SK-N-SH treated with all-trans-retinoic acid at 6 μM for 48 hours (cell line): ENCODE measurements at regions not wholly inside any gene's neighbourhood (a gene's known extent, or its start where the extent isn't known, plus 50 kb on each side); places are given as distances from the start of the nearest gene placed in this dataset.

Experiments used
- ARNTL ChIP-seq: fragments of 450-650 bp; formaldehyde crosslinking; IDR thresholded peaks from 2 replicates; pipeline ENCODE4 v1.5.0; 2020; ENCODE audit warnings: low read depth, mild to moderate bottlenecking, moderate library complexity, borderline replicate concordance
- BACH2 ChIP-seq: fragments of 250-450 bp; sonication (Bioruptor Pico); IDR thresholded peaks from 2 replicates; pipeline ENCODE4 v1.9.0; 2021; ENCODE audit warnings: mild to moderate bottlenecking, borderline replicate concordance
- CREB5 ChIP-seq: fragments of 250-450 bp; sonication (Bioruptor Pico); IDR thresholded peaks from 2 replicates; pipeline ENCODE4 v1.5.1; 2020; ENCODE audit warnings: low read depth, mild to moderate bottlenecking, moderate library complexity
- ESRRG ChIP-seq: fragments of 250-450 bp; sonication (Bioruptor Pico); IDR thresholded peaks from 2 replicates; pipeline ENCODE4 v1.6.1; 2021; ENCODE audit warnings: mild to moderate bottlenecking
- GLIS3 ChIP-seq: fragments of 250-450 bp; sonication (Bioruptor Pico); IDR thresholded peaks from 2 replicates; pipeline ENCODE4 v1.5.0; 2020; ENCODE audit warnings: mild to moderate bottlenecking, moderate library complexity
- OSR1 ChIP-seq: fragments of 250-450 bp; sonication (Bioruptor Pico); IDR thresholded peaks from 2 replicates; pipeline ENCODE4 v1.8.0; 2022; ENCODE audit warnings: moderate library complexity, mild to moderate bottlenecking, inconsistent platforms
- PATZ1 ChIP-seq: fragments of 250-450 bp; sonication (Bioruptor Pico); IDR thresholded peaks from 2 replicates; pipeline ENCODE4 v1.8.0; 2020; ENCODE audit warnings: mild to moderate bottlenecking, moderate library complexity, borderline replicate concordance
- PPARA ChIP-seq: fragments of 250-450 bp; sonication (Bioruptor Pico); IDR thresholded peaks from 2 replicates; pipeline ENCODE4 v1.5.0; 2020; ENCODE audit warnings: mild to moderate bottlenecking, borderline replicate concordance
- RARB ChIP-seq: fragments of 250-450 bp; sonication (Bioruptor Pico); IDR thresholded peaks from 2 replicates; pipeline ENCODE4 v1.8.0; 2021; ENCODE audit warnings: mild to moderate bottlenecking, moderate library complexity
- ZC3H10 ChIP-seq: fragments of 250-450 bp; sonication (Bioruptor Pico); IDR thresholded peaks from 2 replicates; pipeline ENCODE4 v1.5.1; 2021; ENCODE audit warnings: mild to moderate bottlenecking, moderate library complexity
- ZFP3 ChIP-seq: fragments of 250-450 bp; sonication (Bioruptor Pico); IDR thresholded peaks from 2 replicates; pipeline ENCODE4 v1.5.0; 2020; ENCODE audit warnings: mild to moderate bottlenecking, moderate library complexity
- ZFP30 ChIP-seq: fragments of 450-650 bp; formaldehyde crosslinking; IDR thresholded peaks from 2 replicates; pipeline ENCODE4 v1.5.0; 2022; ENCODE audit warnings: mild to moderate bottlenecking, moderate library complexity
- ZNF565 ChIP-seq: fragments of 450-650 bp; formaldehyde crosslinking; conservative IDR thresholded peaks from 2 replicates; pipeline ENCODE4 v1.5.0; 2020; ENCODE audit warnings: low read depth, mild to moderate bottlenecking, moderate library complexity

- no peak for TF ChIP-seq PPARA
- no peak for TF ChIP-seq ZC3H10 (CRISPR knock-in tag)
- TF ChIP-seq GLIS3 (CRISPR knock-in tag): no peak
- no peak for TF ChIP-seq BACH2
- TF ChIP-seq ZNF565 (CRISPR knock-in tag): no peak
- no peak for TF ChIP-seq CREB5 (CRISPR knock-in tag)
- no peak for TF ChIP-seq ARNTL (CRISPR knock-in tag)
- no peak for TF ChIP-seq PATZ1 (CRISPR knock-in tag)
- TF ChIP-seq RARB (CRISPR knock-in tag): no peak
- TF ChIP-seq ZFP3 (CRISPR knock-in tag): no peak
- no peak for TF ChIP-seq ZFP30 (CRISPR knock-in tag)
- TF ChIP-seq ESRRG (CRISPR knock-in tag): no peak
- no peak for TF ChIP-seq OSR1 (CRISPR knock-in tag)
Measured at GRCh38 chr21:19266636-19267035, 863.1 kb upstream of the TMPRSS15 start.
